SK-N-SH treated with all-trans-retinoic acid at 6 μM for 48 hours (cell line): ENCODE measurements at regions not wholly inside any gene's neighbourhood (a gene's known extent, or its start where the extent isn't known, plus 50 kb on each side); places are given as distances from the start of the nearest gene placed in this dataset.
"Not testable (repeated sequence)": the region's sequence is repeated elsewhere in the genome, so short reads cannot be mapped to it uniquely, and the experiment has no call there.

Experiments used
- ATAC-seq: fragments of 200-7000 bp; cut with Tn5 transposase; 3 replicates; pipeline ENCODE4 v1.9.1; 2020; ENCODE audit warnings: mild to moderate bottlenecking, moderate library complexity
- ARNTL ChIP-seq: fragments of 450-650 bp; formaldehyde crosslinking; IDR thresholded peaks from 2 replicates; pipeline ENCODE4 v1.5.0; 2020; ENCODE audit warnings: low read depth, mild to moderate bottlenecking, moderate library complexity, borderline replicate concordance
- BACH2 ChIP-seq: fragments of 250-450 bp; sonication (Bioruptor Pico); IDR thresholded peaks from 2 replicates; pipeline ENCODE4 v1.9.0; 2021; ENCODE audit warnings: mild to moderate bottlenecking, borderline replicate concordance
- CREB5 ChIP-seq: fragments of 250-450 bp; sonication (Bioruptor Pico); IDR thresholded peaks from 2 replicates; pipeline ENCODE4 v1.5.1; 2020; ENCODE audit warnings: low read depth, mild to moderate bottlenecking, moderate library complexity
- CSDC2 ChIP-seq: fragments of 250-450 bp; sonication (Bioruptor Pico); IDR thresholded peaks from 2 replicates; pipeline ENCODE4 v1.5.0; 2020; ENCODE audit warnings: mild to moderate bottlenecking, moderate library complexity
- CSRNP3 ChIP-seq: fragments of 250-450 bp; sonication (Bioruptor Pico); IDR thresholded peaks from 2 replicates; pipeline ENCODE4 v1.5.1; 2021; ENCODE audit warnings: mild to moderate bottlenecking, moderate library complexity
- ESRRG ChIP-seq: fragments of 250-450 bp; sonication (Bioruptor Pico); IDR thresholded peaks from 2 replicates; pipeline ENCODE4 v1.6.1; 2021; ENCODE audit warnings: mild to moderate bottlenecking
- ISL1 ChIP-seq: fragments of 250-450 bp; sonication (Bioruptor Pico); IDR thresholded peaks from 2 replicates; pipeline ENCODE4 v2.1.2; 2022; ENCODE audit warnings: mild to moderate bottlenecking, moderate library complexity
- OSR1 ChIP-seq: fragments of 250-450 bp; sonication (Bioruptor Pico); IDR thresholded peaks from 2 replicates; pipeline ENCODE4 v1.8.0; 2022; ENCODE audit warnings: moderate library complexity, mild to moderate bottlenecking, inconsistent platforms
- PATZ1 ChIP-seq: fragments of 250-450 bp; sonication (Bioruptor Pico); IDR thresholded peaks from 2 replicates; pipeline ENCODE4 v1.8.0; 2020; ENCODE audit warnings: mild to moderate bottlenecking, moderate library complexity, borderline replicate concordance
- POU6F1 ChIP-seq: fragments of 250-450 bp; sonication (Bioruptor Pico); IDR thresholded peaks from 2 replicates; pipeline ENCODE4 v1.8.0; 2021; ENCODE audit warnings: low read depth, mild to moderate bottlenecking, moderate library complexity, borderline replicate concordance
- RARB ChIP-seq: fragments of 250-450 bp; sonication (Bioruptor Pico); IDR thresholded peaks from 2 replicates; pipeline ENCODE4 v1.8.0; 2021; ENCODE audit warnings: mild to moderate bottlenecking, moderate library complexity
- TCF4 ChIP-seq: fragments of 250-450 bp; sonication (Bioruptor Pico); IDR thresholded peaks from 2 replicates; pipeline ENCODE4 v1.8.0; 2021; ENCODE audit warnings: mild to moderate bottlenecking, moderate library complexity, borderline replicate concordance
- TOX ChIP-seq: fragments of 250-450 bp; sonication (Bioruptor Pico); IDR thresholded peaks from 2 replicates; pipeline ENCODE4 v1.8.0; 2021; ENCODE audit warnings: mild to moderate bottlenecking, moderate library complexity, borderline replicate concordance
- ZC3H10 ChIP-seq: fragments of 250-450 bp; sonication (Bioruptor Pico); IDR thresholded peaks from 2 replicates; pipeline ENCODE4 v1.5.1; 2021; ENCODE audit warnings: mild to moderate bottlenecking, moderate library complexity
- ZFP3 ChIP-seq: fragments of 250-450 bp; sonication (Bioruptor Pico); IDR thresholded peaks from 2 replicates; pipeline ENCODE4 v1.5.0; 2020; ENCODE audit warnings: mild to moderate bottlenecking, moderate library complexity
- ZNF565 ChIP-seq: fragments of 450-650 bp; formaldehyde crosslinking; conservative IDR thresholded peaks from 2 replicates; pipeline ENCODE4 v1.5.0; 2020; ENCODE audit warnings: low read depth, mild to moderate bottlenecking, moderate library complexity
- ZNF70 ChIP-seq: fragments of 450-650 bp; formaldehyde crosslinking; IDR thresholded peaks from 2 replicates; pipeline ENCODE4 v1.5.0; 2020; ENCODE audit warnings: mild to moderate bottlenecking, moderate library complexity
- ZNF8 ChIP-seq: fragments of 450-650 bp; formaldehyde crosslinking; IDR thresholded peaks from 2 replicates; pipeline ENCODE4 v1.5.0; 2020; ENCODE audit warnings: mild to moderate bottlenecking, moderate library complexity

- ATAC-seq = not testable (repeated sequence)
These were observed 67.2 kb upstream of the SMAD3 start for GRCh38 chr15:66998234-66998633.

GRCh38 chr15:66999046-66999968 lies 66.1 kb upstream of the SMAD3 start:
- no peak for ATAC-seq
- TF ChIP-seq ESRRG (CRISPR knock-in tag) = no peak
- no peak for TF ChIP-seq CSDC2
- TF ChIP-seq CREB5 (CRISPR knock-in tag) = no peak
- TF ChIP-seq ZC3H10 = no peak
- no peak for TF ChIP-seq RARB (CRISPR knock-in tag)
- TF ChIP-seq ZNF565 (CRISPR knock-in tag) = no peak
- no peak for TF ChIP-seq BACH2 (CRISPR knock-in tag)
- no peak for TF ChIP-seq ZNF8 (CRISPR knock-in tag)
- no peak for TF ChIP-seq TOX (CRISPR knock-in tag)
- TF ChIP-seq OSR1 (CRISPR knock-in tag) = no peak
- TF ChIP-seq POU6F1 (CRISPR knock-in tag) = no peak

GRCh38 chr15:67000896-67001295 lies 64.5 kb upstream of the SMAD3 start:
- no peak for TF ChIP-seq ESRRG (CRISPR knock-in tag)
- ATAC-seq = no peak

- no peak for TF ChIP-seq CSDC2
- TF ChIP-seq TCF4 (CRISPR knock-in tag) = no peak
- no peak for TF ChIP-seq ARNTL
- no peak for TF ChIP-seq ZFP3
- no peak for TF ChIP-seq ZC3H10
- no peak for TF ChIP-seq ISL1 (CRISPR knock-in tag)
- no peak for ATAC-seq
These were observed 63.0 kb upstream of the SMAD3 start for GRCh38 chr15:67002368-67002767.

- ATAC-seq = peak; percentile 63
These were observed 61.8 kb upstream of the SMAD3 start for GRCh38 chr15:67003586-67003985.

GRCh38 chr15:67004142-67004541 lies 61.3 kb upstream of the SMAD3 start:
- no peak for ATAC-seq
- TF ChIP-seq ESRRG (CRISPR knock-in tag) (no peak), ZFP3 (no peak), ISL1 (CRISPR knock-in tag) (no peak), ARNTL (no peak)

More at GRCh38 chr15:67003586-67003985, 61.8 kb upstream of the SMAD3 start:
- no peak for TF ChIP-seq TOX (CRISPR knock-in tag)

- ATAC-seq = no peak
- TF ChIP-seq TCF4 (CRISPR knock-in tag) (no peak), POU6F1 (CRISPR knock-in tag) (no peak), PATZ1 (CRISPR knock-in tag) (no peak), CREB5 (CRISPR knock-in tag) (no peak), ZFP3 (no peak), TOX (CRISPR knock-in tag) (no peak), ZC3H10 (no peak), ARNTL (no peak), BACH2 (CRISPR knock-in tag) (no peak), RARB (CRISPR knock-in tag) (no peak), CSRNP3 (no peak), ISL1 (CRISPR knock-in tag) (no peak), ZNF70 (no peak), OSR1 (CRISPR knock-in tag) (no peak)
These were observed 60.0 kb upstream of the SMAD3 start for GRCh38 chr15:67005294-67005996.
